ENCODE measurements at regions not wholly inside any gene's neighbourhood (a gene's known extent, or its start where the extent isn't known, plus 50 kb on each side); places are given as distances from the start of the nearest gene placed in this dataset.

DNA sequence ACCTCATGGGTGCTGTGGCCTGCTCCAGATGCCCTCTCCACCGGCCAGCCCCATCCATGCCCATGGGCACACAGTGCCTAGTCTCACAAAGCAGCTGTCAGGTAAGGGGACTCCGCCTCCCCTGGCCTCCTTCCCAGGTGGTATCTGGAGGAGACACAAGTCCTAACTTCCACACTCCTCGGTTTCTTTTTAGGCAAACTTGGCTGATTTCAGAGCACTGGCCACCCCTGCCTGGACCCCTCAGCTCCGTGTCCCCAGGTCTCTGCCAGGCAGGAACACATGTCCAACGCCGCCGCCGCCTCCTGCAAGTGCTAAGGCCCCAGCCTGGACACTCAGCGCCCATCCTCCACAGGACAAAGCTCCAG is 324.1 kb upstream of the DIO3 start:
- TF ChIP-seq, protein P1, sequence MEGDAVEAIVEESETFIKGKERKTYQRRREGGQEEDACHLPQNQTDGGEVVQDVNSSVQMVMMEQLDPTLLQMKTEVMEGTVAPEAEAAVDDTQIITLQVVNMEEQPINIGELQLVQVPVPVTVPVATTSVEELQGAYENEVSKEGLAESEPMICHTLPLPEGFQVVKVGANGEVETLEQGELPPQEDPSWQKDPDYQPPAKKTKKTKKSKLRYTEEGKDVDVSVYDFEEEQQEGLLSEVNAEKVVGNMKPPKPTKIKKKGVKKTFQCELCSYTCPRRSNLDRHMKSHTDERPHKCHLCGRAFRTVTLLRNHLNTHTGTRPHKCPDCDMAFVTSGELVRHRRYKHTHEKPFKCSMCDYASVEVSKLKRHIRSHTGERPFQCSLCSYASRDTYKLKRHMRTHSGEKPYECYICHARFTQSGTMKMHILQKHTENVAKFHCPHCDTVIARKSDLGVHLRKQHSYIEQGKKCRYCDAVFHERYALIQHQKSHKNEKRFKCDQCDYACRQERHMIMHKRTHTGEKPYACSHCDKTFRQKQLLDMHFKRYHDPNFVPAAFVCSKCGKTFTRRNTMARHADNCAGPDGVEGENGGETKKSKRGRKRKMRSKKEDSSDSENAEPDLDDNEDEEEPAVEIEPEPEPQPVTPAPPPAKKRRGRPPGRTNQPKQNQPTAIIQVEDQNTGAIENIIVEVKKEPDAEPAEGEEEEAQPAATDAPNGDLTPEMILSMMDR (IDR thresholded peaks at IDR 0.05; ENCODE audit: low read depth, low read length) = no peak
- TF ChIP-seq EZH2phosphoT487 (IDR thresholded peaks at IDR 0.05; ENCODE audit: low read depth) = no peak

All from OCI-LY3 (cell line).